NCI-H82 treated with DMSO at 0.1 percent for 48 hours (cell line): ENCODE measurements at regions not wholly inside any gene's neighbourhood (a gene's known extent, or its start where the extent isn't known, plus 50 kb on each side); places are given as distances from the start of the nearest gene placed in this dataset.

ENCODE experiments used
- DNase-seq: peaks from one replicate; lab custom pipeline; 2025; ENCODE audit not compliant: unreplicated experiment; lab: John Stamatoyannopoulos, UW

- DNase-seq, result no peak
Observed at GRCh38 chr6:8525370-8525769, 90.0 kb upstream of the SLC35B3 start.

GRCh38 chr6:8513174-8513573 is 77.8 kb upstream of the SLC35B3 start:
- no peak for DNase-seq

GRCh38 chr6:8507286-8507685 is 71.9 kb upstream of the SLC35B3 start:
- no peak for DNase-seq

GRCh38 chr6:8506126-8506525 is 70.8 kb upstream of the SLC35B3 start:
- no peak for DNase-seq

GRCh38 chr6:8499540-8499939 is 64.2 kb upstream of the SLC35B3 start:
- no peak for DNase-seq

- DNase-seq, result no peak
Observed at GRCh38 chr6:8494730-8495129, 59.4 kb upstream of the SLC35B3 start.

- no peak for DNase-seq
Observed at GRCh38 chr6:8492536-8493133, 57.3 kb upstream of the SLC35B3 start.
